OCI-LY3 (cell line): ENCODE measurements at regions not wholly inside any gene's neighbourhood (a gene's known extent, or its start where the extent isn't known, plus 50 kb on each side); places are given as distances from the start of the nearest gene placed in this dataset.

ENCODE experiments used
- H2AFZ ChIP-seq: fragments of 200-600, 300-600 bp; shearing (Covaris generic); 2 replicates; pipeline ENCODE4 v1.6.0; 2014; ENCODE audit warnings: antibody characterized with exemption, low read depth, low read length
- H3K27ac ChIP-seq: fragments of 200-600, 300-600 bp; sonication (generic); 2 replicates; pipeline ENCODE4 v1.5.1; 2014; ENCODE audit warnings: mild to moderate bottlenecking, low read length, moderate library complexity, mixed read lengths
- H3K27me3 ChIP-seq: fragments of 200-600, 300-600 bp; sonication (generic); 2 replicates; pipeline ENCODE4 v1.6.1; 2014; ENCODE audit warnings: low read depth, low read length, mixed read lengths
- H3K36me3 ChIP-seq: fragments of 200-600, 300-600 bp; sonication (generic); replicated peaks from 2 replicates; pipeline ENCODE3; 2014; ENCODE audit warnings: low read depth, low read length, mixed read lengths
- H3K4me1 ChIP-seq: fragments of 300-600, 200-600 bp; sonication (generic); 2 replicates; pipeline ENCODE4 v1.6.1; 2014; ENCODE audit warnings: low read length, mixed read lengths
- H3K4me2 ChIP-seq: fragments of 200-600, 300-600 bp; sonication (generic); 2 replicates; pipeline ENCODE4 v1.6.1; 2014; ENCODE audit warnings: low read length, mixed read lengths
- H3K4me3 ChIP-seq: fragments of 300-600, 200-600 bp; sonication (generic); 2 replicates; pipeline ENCODE4 v1.5.1; 2014; ENCODE audit warnings: antibody characterized with exemption, mild to moderate bottlenecking, low read length, moderate library complexity
- H3K79me2 ChIP-seq: fragments of 300-600, 200-600 bp; shearing (Covaris generic); 2 replicates; pipeline ENCODE4 v1.6.1; 2014; ENCODE audit warnings: mild to moderate bottlenecking, low read length, mixed read lengths
- H3K9ac ChIP-seq: fragments of 300-600, 200-600 bp; shearing (Covaris generic); 2 replicates; pipeline ENCODE4 v1.6.0; 2014; ENCODE audit warnings: mild to moderate bottlenecking, low read length, moderate library complexity
- H3K9me3 ChIP-seq: fragments of 200-600, 300-600 bp; shearing (Covaris generic); 2 replicates; pipeline ENCODE4 v1.6.1; 2014; ENCODE audit warnings: low read length, mixed read lengths; ENCODE audit not compliant: insufficient read depth
- H4K20me1 ChIP-seq: fragments of 200-600, 300-600 bp; sonication (generic); 2 replicates; pipeline ENCODE4 v1.6.1; 2016; ENCODE audit warnings: low read length, mixed read lengths; ENCODE audit not compliant: insufficient read depth
- EZH2phosphoT487 ChIP-seq: fragments of 200-600 bp; shearing (Covaris generic); IDR thresholded peaks from 2 replicates; pipeline ENCODE4 v1.6.1; 2018; ENCODE audit warnings: antibody characterized with exemption, mixed run types, low read depth
- TF ChIP-seq, protein P1 (sequence below): fragments of 200-600, 300-600 bp; sonication (generic); IDR thresholded peaks from 2 replicates; pipeline ENCODE4 v1.5.1; 2014; ENCODE audit warnings: antibody characterized with exemption, low read length, low read depth

DNA sequence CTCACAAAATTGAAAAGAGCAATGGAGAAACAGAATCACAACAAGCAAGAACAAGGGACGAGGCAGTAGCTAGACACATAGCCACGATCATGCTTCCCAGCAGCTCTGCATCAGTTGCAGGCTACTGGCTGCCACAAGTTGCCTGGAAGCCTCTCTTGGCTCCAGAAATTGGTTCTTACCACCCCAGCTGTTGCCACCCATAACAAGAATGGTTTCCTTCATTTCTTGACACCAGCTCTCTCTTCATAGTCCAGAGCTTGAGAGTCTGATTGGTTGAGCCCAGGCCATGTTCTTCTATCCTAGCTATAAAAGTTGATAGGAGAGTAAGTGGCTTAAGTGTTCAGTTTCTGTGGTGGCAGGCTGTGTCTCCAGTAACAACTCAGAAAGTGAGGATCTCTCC is 210.7 kb upstream of the ANKRD55 start:
- no peak overlapping the region for H2AFZ ChIP-seq
- no peaks in the 10 kb centered on the region for H3K9me3 ChIP-seq

DNA sequence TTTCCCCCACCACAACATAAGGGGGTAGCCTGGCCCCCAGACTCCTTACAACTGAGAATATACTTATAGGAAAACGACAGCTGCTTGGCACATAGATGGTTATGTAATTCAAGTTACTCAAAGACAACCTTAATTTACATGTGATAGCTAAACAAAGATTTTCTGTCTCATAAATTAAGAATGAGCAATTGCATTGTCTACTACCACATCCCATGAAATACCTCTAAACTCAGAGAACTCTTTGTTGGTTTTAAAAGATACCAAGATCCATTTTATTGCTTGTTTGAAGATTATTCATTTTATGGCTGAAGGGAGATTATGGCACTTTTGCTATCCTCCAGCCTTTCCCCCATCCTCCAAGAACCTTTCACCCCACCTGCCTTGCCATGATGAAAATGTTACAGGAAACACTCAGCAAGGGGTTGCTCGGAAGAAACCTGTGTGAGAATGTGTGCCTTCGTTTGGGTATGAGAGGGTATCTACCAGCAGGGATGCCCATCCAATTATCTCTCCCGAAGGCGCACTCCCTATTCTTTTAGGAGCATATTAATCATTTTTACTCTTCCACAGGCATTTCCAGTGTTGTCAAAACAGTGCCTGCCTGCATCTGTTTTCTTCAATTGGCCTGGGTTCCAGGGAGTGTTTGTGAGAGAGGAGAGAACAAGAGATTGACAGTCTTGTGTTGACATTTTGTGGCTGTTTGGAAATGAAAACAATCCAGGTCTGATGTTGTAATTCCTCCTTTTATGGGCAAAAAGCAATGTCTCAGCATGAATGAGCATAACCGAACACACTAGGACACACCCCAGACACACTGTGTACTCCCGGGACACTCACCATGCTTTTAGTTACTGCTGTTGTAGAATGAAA is 208.0 kb upstream of the ANKRD55 start:
- H3K36me3 ChIP-seq = no peaks in the 10 kb centered on the region
- H3K4me2 ChIP-seq = no peak overlapping the region
- H3K9me3 ChIP-seq = no peaks in the 10 kb centered on the region
- no peaks in the 10 kb centered on the region for H3K4me1 ChIP-seq
- no peaks in the 10 kb centered on the region for H3K27me3 ChIP-seq
- no peak overlapping the region for H3K9ac ChIP-seq
- no peak overlapping the region for H3K27ac ChIP-seq
- H3K4me3 ChIP-seq = no peak overlapping the region
- no peak overlapping the region for H2AFZ ChIP-seq
- no peaks in the 10 kb centered on the region for H3K79me2 ChIP-seq
- TF ChIP-seq, protein P1, sequence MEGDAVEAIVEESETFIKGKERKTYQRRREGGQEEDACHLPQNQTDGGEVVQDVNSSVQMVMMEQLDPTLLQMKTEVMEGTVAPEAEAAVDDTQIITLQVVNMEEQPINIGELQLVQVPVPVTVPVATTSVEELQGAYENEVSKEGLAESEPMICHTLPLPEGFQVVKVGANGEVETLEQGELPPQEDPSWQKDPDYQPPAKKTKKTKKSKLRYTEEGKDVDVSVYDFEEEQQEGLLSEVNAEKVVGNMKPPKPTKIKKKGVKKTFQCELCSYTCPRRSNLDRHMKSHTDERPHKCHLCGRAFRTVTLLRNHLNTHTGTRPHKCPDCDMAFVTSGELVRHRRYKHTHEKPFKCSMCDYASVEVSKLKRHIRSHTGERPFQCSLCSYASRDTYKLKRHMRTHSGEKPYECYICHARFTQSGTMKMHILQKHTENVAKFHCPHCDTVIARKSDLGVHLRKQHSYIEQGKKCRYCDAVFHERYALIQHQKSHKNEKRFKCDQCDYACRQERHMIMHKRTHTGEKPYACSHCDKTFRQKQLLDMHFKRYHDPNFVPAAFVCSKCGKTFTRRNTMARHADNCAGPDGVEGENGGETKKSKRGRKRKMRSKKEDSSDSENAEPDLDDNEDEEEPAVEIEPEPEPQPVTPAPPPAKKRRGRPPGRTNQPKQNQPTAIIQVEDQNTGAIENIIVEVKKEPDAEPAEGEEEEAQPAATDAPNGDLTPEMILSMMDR = no peak
- TF ChIP-seq EZH2phosphoT487 = no peak
- no peaks in the 10 kb centered on the region for H4K20me1 ChIP-seq

More for the DNA sequence above, 210.7 kb upstream of the ANKRD55 start:
- no peaks in the 10 kb centered on the region for H3K27me3 ChIP-seq
- H3K79me2 ChIP-seq = no peaks in the 10 kb centered on the region
- no peak overlapping the region for H3K4me2 ChIP-seq
- no peaks in the 10 kb centered on the region for H3K36me3 ChIP-seq
- no peak overlapping the region for H3K9ac ChIP-seq
- TF ChIP-seq, protein P1 = no peak
- no peaks in the 10 kb centered on the region for H3K4me1 ChIP-seq
- no peaks in the 10 kb centered on the region for H4K20me1 ChIP-seq
- no peak overlapping the region for H3K4me3 ChIP-seq
- no peak overlapping the region for H3K27ac ChIP-seq

DNA sequence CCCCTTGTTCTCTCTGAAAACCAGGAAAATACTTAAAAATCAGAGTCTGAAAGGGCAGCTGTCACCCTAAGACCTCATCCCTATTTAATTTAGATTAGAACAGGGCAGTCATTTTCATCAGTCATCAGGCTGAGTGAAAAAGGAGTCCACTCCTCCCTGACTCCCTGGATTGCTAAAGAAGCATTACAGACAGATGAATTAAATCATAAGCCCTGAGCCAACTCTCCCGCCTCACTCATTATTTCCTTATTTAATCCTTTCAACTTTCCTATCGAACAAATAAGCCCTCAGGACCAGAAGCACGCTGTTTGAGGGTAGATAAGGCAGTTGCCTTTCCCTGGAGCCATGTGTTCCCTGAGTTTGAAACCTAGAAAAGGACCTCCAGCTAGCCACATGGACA is 201.9 kb upstream of the ANKRD55 start:
- no peak overlapping the region for H2AFZ ChIP-seq
- H3K4me3 ChIP-seq = no peak overlapping the region
- H3K4me1 ChIP-seq = no peaks in the 10 kb centered on the region
- no peaks in the 10 kb centered on the region for H3K27me3 ChIP-seq
- H3K27ac ChIP-seq = no peak overlapping the region
- H3K4me2 ChIP-seq = no peak overlapping the region
- H3K9me3 ChIP-seq = no peaks in the 10 kb centered on the region
- no peak for TF ChIP-seq EZH2phosphoT487
- TF ChIP-seq, protein P1 = no peak
- no peaks in the 10 kb centered on the region for H3K36me3 ChIP-seq
- H3K79me2 ChIP-seq = no peaks in the 10 kb centered on the region
- H4K20me1 ChIP-seq = no peaks in the 10 kb centered on the region
- no peak overlapping the region for H3K9ac ChIP-seq

DNA sequence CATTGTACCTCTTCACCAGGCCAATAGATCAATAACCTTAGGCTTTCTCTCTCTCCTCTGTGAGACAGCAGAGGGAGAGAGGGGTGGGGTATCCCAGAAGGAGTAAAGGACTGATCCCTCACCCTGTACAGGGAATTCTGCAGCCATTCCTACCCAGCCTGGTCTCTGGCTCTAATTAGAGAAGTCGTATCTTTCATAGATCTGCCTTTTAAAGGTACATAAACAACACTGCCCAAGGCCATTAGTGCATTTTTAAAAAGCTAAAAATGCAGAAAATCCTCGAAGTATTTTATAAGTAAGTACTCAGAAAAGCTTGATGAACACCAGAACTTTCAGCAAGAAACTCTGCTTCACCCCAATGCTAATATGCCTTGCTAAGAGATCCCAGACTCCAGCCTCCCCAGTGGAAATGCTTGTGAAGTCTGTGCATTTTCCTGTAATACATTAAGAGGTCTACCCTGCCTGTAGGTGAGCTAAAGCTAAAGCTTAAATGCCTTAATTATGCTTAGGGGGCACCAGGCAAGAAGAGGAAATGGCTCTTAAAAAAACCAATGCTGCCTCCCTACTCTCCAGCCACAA is 200.0 kb upstream of the ANKRD55 start:
- no peak overlapping the region for H3K4me2 ChIP-seq
- no peak overlapping the region for H2AFZ ChIP-seq
- no peak for TF ChIP-seq EZH2phosphoT487
- TF ChIP-seq, protein P1 = no peak
- H3K27ac ChIP-seq = no peak overlapping the region
- no peaks in the 10 kb centered on the region for H3K4me1 ChIP-seq
- H3K36me3 ChIP-seq = no peaks in the 10 kb centered on the region
- H3K79me2 ChIP-seq = no peaks in the 10 kb centered on the region
- no peak overlapping the region for H3K9ac ChIP-seq
- no peaks in the 10 kb centered on the region for H3K9me3 ChIP-seq
- no peaks in the 10 kb centered on the region for H3K27me3 ChIP-seq
- H4K20me1 ChIP-seq = no peaks in the 10 kb centered on the region
- H3K4me3 ChIP-seq = no peak overlapping the region
